Lung (tissue), 11 donors: ENCODE measurements at regions not wholly inside any gene's neighbourhood (a gene's known extent, or its start where the extent isn't known, plus 50 kb on each side); places are given as distances from the start of the nearest gene placed in this dataset.

ENCODE experiments used
- ATAC-seq: fragments of 200-7000 bp; cut with Tn5 transposase; one replicate; pipeline ENCODE4 v1.9.1; 2020; ENCODE audit warnings: moderate number of reproducible peaks; ENCODE audit not compliant: insufficient read depth, low FRiP score
- DNase-seq, 3 donors: peaks; one replicate each; pipeline ENCODE4 v3.0.0-alpha.2; 2013 to 2017
- H3K27ac ChIP-seq, 2 donors: one replicate each; pipeline ENCODE4 v1.5.1; 2013; ENCODE audit warnings: mild to moderate bottlenecking in 2 of 2, moderate library complexity in 2 of 2, control low read depth in 1 of 2, inconsistent platforms in 1 of 2, low read depth in 1 of 2, low read length in 1 of 2
- H3K27me3 ChIP-seq, 3 donors: one replicate each; pipeline ENCODE4 v1.5.1; 2013; ENCODE audit warnings: low read length in 2 of 3; ENCODE audit not compliant: control insufficient read depth in 3 of 3, insufficient read depth in 3 of 3
- H3K36me3 ChIP-seq, 4 donors: one replicate each; pipeline ENCODE4 v1.5.1; 2013; ENCODE audit warnings: low read length in 4 of 4, mild to moderate bottlenecking in 1 of 4, moderate library complexity in 1 of 4; ENCODE audit not compliant: control insufficient read depth in 4 of 4, insufficient read depth in 4 of 4
- H3K4me1 ChIP-seq, 5 donors: one replicate each; pipeline ENCODE4 v1.5.1; 2013; ENCODE audit warnings: low read length in 5 of 5, mild to moderate bottlenecking in 2 of 5, moderate library complexity in 1 of 5; ENCODE audit not compliant: control insufficient read depth in 5 of 5, insufficient read depth in 5 of 5
- H3K4me3 ChIP-seq: one replicate; pipeline ENCODE4 v1.5.1; 2013; ENCODE audit warnings: mild to moderate bottlenecking, control low read depth, moderate library complexity
- H3K9ac ChIP-seq, 2 donors: one replicate each; pipeline ENCODE4 v1.5.1; 2013; ENCODE audit warnings: low read length in 2 of 2, control low read depth in 1 of 2; ENCODE audit not compliant: insufficient read depth in 1 of 2
- H3K9me3 ChIP-seq, 4 donors: one replicate each; pipeline ENCODE4 v1.5.1; 2013; ENCODE audit warnings: low read length in 3 of 4, mild to moderate bottlenecking in 1 of 4, moderate library complexity in 1 of 4; ENCODE audit not compliant: control insufficient read depth in 4 of 4, insufficient read depth in 3 of 4
- WGBS, 2 donors: extraction: QIAGEN DNeasy Blood & Tissue Kit; methylation state at CpG; one replicate each; pipeline ENCODE4 v1.1.7; 2013; 5-methylcytosine and 5-hydroxymethylcytosine counted together
- TF ChIP-seq, protein P1 (sequence below): IDR thresholded peaks from 2 replicates; pipeline ENCODE4 v1.5.1; 2012; ENCODE audit warnings: mild to moderate bottlenecking; ENCODE audit errors: control extremely low read depth, extremely low read depth
- donor health status: control.
- donor health status: control.
- donor health status: Bipolar disorder and iron deficiency.
- donor health status: healthy.
- donor health status: DM: yes; HTN: yes; CAD: no.

DNA sequence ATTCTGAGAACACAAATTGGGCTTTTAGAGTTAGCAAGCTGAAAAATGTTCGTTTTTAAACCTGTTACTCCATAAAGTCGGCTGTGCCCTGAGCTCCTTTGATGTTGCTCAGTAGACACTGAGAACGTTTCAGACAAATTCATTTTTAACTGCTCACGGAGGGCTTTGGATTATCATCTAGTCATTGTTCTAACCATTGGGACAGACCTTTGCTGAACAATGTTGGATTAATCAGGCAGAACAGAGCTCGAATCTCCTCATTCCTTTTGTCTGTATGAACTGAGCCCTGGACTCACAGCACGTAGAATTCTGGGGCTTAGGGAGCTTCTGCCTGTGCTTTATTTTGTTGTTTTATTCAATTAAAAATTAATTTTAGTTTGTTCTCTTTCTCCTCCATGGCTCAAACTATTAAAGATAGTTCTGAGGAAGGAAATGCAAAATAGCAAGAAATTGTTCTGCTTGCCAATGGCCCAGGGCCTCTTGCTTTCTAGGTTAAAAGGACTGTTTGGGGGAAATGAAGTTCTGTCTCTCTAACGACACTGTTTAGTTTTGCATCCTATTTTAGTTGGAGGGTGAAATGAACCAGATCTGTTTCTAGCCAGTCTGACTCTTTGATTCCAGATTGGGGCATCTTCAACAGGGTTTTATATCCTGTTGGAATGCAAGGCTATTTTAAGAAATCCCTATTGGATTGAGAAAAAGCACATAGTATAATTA is 114.7 kb upstream of the CXCR4 start:
- Histone ChIP-seq H3K4me3 (no peak overlapping the region), H3K27ac (no peak overlapping the region), H3K36me3 (no peaks in the 10 kb centered on the region), H3K27me3 (peaks cover 0 to 5% (median 0%) of the 10 kb centered on the region in 3 donors), H3K9ac (no peak overlapping the region), H3K9me3 (no peaks in the 10 kb centered on the region), H3K4me1 (peaks cover 0 to 13% (median 0%) of the 10 kb centered on the region in 5 donors)
- no peak for ATAC-seq
- 51 to 53% methylated on average over 7 of the region's 7 CpGs for WGBS, 2 donors
- TF ChIP-seq, protein P1, sequence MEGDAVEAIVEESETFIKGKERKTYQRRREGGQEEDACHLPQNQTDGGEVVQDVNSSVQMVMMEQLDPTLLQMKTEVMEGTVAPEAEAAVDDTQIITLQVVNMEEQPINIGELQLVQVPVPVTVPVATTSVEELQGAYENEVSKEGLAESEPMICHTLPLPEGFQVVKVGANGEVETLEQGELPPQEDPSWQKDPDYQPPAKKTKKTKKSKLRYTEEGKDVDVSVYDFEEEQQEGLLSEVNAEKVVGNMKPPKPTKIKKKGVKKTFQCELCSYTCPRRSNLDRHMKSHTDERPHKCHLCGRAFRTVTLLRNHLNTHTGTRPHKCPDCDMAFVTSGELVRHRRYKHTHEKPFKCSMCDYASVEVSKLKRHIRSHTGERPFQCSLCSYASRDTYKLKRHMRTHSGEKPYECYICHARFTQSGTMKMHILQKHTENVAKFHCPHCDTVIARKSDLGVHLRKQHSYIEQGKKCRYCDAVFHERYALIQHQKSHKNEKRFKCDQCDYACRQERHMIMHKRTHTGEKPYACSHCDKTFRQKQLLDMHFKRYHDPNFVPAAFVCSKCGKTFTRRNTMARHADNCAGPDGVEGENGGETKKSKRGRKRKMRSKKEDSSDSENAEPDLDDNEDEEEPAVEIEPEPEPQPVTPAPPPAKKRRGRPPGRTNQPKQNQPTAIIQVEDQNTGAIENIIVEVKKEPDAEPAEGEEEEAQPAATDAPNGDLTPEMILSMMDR, result no peak
- DNase-seq, result no peak

DNA sequence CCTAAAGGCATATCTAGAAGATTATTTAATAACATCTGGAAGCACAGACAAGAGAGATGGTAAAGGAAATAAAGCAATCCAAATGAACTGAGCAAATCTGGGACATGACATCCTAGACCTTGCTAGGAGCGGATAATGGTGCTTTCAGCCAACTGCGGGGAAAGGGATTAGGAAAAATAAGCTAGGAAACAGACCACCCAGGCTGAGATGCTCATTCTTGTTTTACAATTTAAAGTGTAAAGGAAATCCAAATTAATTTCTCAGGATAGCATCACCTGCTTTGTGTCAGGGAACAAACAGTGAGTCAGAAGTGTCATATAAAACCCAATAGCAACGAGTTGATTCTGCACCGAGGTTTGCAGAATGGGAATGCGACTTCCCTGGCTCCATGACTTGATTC is 112.5 kb upstream of the CXCR4 start:
- ATAC-seq, result no peak
- no peaks in the 10 kb centered on the region for H3K9me3 ChIP-seq
- 81 to 92% methylated on average over 5 of the region's 5 CpGs for WGBS, 2 donors
- H3K9ac ChIP-seq, result no peak overlapping the region
- TF ChIP-seq, protein P1, result no peak
- H3K36me3 ChIP-seq, result no peaks in the 10 kb centered on the region
- H3K27ac ChIP-seq, result no peak overlapping the region
- no peak for DNase-seq
- H3K4me3 ChIP-seq, result no peak overlapping the region
- H3K4me1 ChIP-seq, result peaks cover 0 to 13% (median 0%) of the 10 kb centered on the region in 5 donors
- peaks cover 0 to 5% (median 0%) of the 10 kb centered on the region in 3 donors for H3K27me3 ChIP-seq

DNA sequence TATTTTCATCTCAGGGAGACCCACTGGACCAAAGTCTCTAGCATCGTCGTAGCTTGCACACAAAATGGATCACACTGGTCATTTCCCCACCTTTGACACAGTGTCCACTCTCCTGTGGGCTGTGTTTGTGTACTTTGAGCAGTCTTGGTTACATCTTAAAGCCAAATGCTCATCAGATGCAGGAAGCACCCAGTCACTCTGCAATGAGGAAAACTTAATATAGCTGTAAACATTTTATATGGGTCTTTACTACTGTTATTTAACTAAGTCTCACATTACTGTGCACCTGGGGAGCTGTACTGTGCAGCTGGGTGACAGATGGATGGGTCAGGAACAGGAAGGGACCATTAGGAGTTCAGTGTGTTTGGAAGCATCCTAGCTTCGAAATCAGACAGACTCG is 109.0 kb upstream of the CXCR4 start:
- 91 to 96% methylated on average over 4 of the region's 4 CpGs for WGBS, 2 donors
- no peak for ATAC-seq

More for the DNA sequence above, 109.0 kb upstream of the CXCR4 start:
- peaks cover 0 to 3% (median 0%) of the 10 kb centered on the region in 5 donors for H3K4me1 ChIP-seq
- H3K9me3 ChIP-seq, result no peaks in the 10 kb centered on the region
- TF ChIP-seq, protein P1, result no peak
- H3K4me3 ChIP-seq, result no peak overlapping the region
- no peak overlapping the region for H3K9ac ChIP-seq
- no peaks in the 10 kb centered on the region for H3K27me3 ChIP-seq
- H3K36me3 ChIP-seq, result no peaks in the 10 kb centered on the region
- H3K27ac ChIP-seq, result no peak overlapping the region
- DNase-seq, result no peak
